Hematopoietic multipotent progenitor cell (in vitro differentiated cells): ENCODE measurements at regions not wholly inside any gene's neighbourhood (a gene's known extent, or its start where the extent isn't known, plus 50 kb on each side); places are given as distances from the start of the nearest gene placed in this dataset.
A peak's percentile ranks its signal among the peaks of the same experiment; 100 is the strongest.

Experiments
- DNase-seq, 3 donors: peaks; one replicate each; pipeline ENCODE4 v3.0.0-alpha.2; 2011 to 2015; ENCODE audit warnings: low read depth in 2 of 3, low spot score in 2 of 3

DNA sequence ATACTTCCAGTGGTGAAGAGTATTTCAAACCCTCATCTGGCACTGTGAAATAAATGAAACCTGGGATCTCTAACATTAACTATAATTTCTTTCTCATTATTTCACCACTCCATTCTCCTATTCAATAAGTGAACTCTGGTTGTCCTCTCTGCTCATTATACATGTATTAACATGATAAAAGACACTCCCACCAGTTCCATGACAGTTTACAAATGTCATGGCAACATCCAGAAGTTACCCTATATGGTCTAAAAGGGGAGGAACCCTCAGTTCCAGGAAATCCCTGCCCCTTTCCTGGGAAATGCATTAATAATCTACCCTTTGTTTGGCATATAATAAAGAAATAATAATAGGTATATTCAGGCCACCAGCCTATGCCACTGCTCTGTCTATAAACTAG, 62.7 kb upstream of the BRINP3 start:
- no peak for DNase-seq

DNA sequence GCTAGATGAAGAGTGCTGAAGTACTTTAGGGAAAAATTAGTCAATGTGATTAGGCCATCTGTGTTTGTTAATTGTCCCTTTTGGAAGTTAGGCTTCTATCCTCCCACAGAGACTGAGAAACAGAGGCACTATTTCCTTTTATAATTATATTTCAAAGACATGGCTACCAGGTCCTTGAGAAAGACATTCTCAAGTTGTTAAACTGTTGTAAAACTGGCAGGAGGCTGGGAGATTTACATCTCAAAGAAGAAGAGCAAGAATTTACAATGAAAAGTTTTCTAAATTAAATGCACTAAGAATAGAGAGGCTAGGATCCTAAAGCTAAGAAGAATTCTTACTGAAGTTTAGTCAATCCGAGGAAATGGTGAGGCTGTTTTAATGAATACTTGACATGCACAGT, 74.0 kb upstream of the BRINP3 start:
- no peak for DNase-seq

DNA sequence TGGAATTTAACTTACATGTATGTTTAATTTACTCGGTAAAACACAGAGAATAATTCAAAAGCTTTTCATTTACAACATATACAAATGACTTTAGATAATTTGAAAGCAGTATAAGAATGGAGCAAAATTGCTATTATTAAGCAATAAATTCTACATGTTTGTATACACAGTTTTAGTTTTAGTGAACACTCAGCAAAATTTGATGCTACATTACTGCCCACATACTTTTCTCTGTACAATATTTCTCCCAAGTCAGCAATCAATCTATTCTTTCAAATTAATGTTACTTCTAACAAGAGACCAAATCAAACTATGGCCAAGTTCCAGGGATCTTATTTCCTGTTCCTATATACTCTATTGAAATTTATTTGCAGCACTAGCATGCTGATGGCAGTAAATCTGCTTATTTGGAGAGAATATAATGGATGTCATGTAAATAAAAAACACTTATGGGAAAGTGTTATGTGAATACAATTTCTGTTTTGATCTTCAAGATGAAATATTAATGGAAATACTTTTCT, 82.6 kb upstream of the BRINP3 start:
- no peak for DNase-seq

DNA sequence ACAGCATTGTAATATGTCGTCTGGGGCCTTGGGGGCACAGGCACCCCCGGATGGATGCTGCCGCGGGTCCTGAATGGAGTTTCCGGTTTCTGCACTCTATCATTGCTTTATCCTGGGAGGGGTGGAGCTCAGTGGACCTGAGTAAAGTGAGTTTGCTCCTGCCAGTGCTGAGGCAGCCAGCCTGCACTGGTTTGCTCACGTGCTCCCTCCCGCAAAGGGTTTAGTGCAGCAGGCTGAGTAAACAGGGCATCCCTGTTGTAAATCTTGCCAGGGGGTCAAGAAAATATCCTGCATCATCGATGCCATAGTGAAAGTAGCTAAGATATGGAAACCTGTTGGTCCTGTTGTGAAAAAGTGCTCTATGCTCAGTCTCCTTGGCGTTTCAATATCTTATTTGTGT, 85.6 kb upstream of the BRINP3 start:
- no peak for DNase-seq

DNA sequence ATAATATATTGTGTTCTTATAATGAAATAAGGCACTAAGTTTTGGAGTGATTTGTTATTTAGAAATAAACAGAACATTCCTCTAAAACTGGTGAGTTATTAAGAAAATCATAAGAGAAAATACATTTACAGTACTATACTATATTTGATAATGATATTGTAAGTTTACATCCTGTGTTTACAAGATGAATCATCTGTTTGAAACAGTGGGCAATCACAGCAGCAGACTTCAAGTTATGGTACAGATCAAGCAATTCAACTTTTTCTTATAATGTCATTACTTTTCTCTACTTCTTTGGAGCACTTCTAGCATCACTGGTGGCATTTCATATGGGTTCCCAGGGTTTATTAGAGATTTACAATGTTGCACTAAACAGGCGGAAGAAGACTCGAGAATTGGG, 86.5 kb upstream of the BRINP3 start:
- no peak for DNase-seq

DNA sequence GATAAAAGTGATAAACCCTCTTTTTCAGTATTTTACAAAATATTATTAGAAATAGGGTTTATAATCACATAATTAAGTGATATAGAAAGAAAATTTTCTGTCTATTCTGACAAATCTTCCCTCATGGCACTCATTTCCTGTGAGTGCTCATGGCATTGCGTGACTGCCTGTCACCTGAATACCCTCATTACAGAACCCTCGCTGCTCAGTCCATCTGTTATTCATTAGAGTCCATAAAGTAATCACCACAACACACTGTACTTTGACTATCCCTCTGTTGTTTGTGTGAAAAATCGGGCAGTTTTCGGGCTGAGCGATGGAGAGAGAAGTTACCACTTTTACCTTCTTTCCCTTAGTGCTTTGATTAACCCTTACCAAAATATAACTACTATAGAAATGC, 100.4 kb upstream of the BRINP3 start:
- no peak for DNase-seq

DNA sequence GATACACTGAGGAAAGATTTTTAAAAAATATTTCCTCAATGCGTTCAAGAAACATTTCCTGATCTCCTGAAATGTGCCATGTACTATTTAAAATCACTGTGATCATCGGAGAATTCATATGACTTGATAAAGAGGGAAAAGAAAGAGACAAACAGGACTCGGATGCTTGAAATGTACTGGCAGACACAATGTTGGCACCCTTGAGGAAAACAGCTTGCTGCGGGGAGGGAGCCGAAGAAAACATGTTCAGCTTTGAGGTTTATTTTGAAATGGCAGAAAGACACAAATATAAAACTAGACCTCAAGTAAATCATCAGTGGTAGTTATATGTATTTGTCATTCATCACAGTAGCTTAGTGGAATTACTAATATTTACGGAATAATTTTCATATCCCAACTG, 100.9 kb upstream of the BRINP3 start:
- no peak for DNase-seq

DNA sequence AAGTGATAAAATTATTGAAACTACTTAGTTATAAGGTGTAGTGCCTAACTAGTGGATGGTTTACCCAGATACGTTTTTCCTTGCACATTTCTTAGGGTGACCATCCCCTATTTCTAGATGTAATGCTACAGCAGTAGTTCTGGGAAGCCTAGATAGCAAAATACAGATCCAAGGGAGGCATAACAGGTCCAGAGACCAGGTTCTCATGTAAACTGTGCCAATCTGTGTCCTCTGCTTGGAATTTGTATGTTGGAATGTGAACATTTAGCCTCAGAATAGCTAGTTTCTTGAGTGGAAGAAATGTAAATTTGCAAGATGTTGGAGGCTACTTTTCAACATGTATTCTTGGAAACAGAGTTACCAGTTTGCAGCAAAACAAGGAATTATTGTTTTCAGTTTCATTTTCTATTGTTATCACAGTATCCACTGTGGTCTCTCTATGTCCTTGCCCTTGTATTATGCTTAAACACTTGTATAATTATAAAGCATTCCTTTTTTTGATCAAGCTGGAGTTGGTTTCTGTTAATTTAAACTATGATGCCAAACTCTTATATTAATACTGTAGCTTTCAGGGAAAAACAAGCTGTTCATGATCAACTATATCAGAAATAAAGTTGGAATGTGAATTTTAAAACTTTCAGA, 102.0 kb upstream of the BRINP3 start:
- DNase-seq, result peak in 1 of 3 donors; percentile 8

DNA sequence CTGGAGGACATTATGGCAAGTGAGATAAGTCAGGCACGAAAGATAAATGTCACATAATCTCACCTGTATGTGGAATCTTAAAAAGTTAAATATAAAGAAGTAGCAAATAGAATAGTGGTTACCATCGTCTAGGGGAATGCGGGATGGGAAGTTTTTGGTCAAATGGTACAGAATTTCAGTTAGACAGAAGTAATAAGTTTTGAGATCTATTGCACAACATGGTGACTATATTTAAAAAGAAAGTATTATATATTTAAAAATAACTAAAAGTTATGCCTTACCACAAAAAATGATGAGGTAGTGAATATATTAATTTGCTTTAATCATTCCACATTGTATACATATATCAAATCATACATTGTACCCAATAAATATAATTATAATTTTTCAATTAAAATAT, 106.2 kb upstream of the BRINP3 start:
- DNase-seq, result no peak

DNA sequence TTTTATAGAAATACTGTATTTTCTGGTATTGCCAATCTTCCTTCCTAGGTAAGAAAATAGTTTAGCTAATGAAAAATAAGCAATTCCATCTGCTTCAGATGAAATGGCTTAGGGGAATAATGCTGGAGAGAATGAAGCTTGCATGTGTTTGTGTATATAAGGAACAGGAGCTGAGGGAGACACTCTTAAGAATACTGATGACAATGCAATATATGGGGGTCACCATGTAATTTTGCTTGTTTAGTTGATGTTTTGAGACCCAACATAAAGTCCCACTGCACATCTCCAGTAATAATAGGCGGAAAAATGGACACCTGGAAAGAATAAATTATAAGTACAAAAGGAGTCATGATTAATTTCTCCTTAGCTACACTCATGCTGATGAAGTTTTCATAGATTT, 110.8 kb upstream of the BRINP3 start:
- no peak for DNase-seq

DNA sequence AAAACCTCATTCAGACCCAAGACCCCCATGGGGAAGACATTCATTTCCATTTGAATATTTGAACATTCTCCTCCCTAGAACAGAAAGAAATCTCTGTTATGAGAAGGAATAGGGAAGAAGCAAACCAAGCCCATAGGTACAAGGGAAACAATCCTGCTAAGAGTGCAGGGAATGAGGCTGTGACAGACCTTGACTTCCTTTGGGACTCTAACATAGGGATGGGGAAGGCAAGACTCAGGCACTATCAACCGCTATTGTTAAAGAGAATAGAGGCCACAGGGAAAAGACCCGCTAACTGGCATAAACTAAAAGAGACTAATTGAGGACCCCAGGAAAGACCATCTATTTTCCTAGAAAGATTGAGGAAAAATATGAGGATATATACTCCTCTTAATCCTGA, 117.8 kb upstream of the BRINP3 start:
- no peak for DNase-seq

DNA sequence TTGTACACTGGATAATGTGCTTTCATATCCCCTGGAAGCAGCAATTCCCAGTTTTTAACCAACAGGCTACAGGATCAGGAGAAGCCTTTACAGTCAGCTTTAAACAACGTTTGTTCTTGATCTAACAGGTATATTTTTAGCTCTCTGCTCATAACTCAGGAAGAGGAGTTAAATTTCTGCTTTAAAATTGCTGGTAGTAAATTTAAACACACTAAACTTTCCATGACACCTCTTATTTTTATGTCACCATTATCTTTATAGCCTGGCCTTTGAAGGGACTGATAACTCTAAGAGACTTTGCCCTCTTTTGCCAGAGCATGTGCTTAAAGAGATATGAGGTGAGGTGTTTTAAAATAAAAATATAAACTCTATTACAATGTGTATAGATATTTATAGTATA, 119.6 kb upstream of the BRINP3 start:
- DNase-seq, result no peak

DNA sequence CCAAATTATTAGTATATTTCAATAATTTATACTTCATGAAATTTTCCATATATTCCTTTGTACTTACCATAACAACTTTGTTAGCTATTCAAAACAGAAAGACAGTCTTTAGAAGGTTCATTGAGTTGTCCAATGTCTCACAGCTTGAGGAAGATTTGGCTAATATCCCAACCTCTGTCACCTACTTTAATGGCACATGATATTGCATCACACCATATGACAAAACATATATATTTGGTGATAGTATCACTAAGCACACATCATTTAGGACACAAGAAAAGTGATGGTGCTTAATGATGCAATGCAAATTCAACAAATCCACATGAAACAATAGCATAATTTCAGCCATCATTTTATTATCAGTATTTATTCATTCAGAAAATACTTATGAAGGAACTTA, 122.0 kb upstream of the BRINP3 start:
- no peak for DNase-seq

DNA sequence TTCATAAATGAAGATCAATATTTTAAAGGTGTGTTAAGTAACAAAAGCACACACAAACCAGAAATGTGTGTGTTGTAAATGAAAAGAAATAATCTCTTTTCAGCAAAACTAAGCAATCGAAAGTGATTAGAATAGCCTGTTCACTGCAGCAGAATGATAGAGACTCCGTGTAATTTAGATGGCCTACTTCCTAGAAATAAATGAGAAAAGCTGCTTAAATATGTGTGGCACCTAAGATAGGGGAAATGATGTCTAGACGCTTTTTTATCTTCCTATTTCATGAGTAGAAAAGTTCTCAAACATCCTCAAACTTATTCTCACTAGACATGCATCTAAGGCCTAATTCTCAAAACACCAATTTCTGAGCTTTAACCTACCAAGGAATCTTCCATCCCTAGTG, 124.7 kb upstream of the BRINP3 start:
- DNase-seq, result no peak

DNA sequence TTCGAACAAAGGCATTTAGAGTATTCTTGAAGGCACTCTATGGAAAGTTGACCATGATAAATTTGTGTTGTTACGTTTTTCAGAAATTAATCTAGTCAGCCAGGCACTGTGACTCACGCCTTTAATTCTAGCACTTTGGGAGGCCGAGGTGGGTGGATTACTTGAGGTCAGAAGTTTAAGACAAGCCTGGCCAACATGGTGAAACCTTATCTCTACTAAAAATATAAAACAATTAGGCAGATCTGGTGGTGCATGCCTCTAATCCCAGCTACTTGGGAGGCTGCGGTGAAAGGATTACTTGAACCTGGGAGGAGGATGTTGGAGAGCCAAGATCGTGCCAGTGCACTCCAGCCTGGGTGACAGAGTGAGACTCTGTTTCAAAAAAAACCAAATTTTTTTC, 130.6 kb upstream of the BRINP3 start:
- no peak for DNase-seq

DNA sequence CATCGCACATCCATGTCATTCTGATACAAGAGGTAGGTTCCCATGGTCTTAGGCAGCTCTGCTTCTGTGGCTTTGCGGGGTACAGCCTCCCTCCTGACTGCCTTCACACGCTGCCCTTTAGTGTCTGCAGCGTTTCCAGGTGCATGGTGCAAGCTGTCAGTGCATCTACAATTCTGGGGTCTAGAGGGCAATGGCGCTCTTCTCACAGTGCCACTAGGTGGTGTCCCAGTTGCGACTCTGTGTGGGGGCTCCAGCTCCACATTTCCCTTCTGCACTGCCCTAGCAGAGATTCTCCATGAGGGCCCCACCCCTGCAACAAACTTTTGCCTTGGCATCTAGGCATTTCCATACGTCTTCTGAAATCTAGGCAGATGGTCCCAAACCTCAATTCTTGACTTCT, 138.2 kb upstream of the BRINP3 start:
- DNase-seq, result no peak

DNA sequence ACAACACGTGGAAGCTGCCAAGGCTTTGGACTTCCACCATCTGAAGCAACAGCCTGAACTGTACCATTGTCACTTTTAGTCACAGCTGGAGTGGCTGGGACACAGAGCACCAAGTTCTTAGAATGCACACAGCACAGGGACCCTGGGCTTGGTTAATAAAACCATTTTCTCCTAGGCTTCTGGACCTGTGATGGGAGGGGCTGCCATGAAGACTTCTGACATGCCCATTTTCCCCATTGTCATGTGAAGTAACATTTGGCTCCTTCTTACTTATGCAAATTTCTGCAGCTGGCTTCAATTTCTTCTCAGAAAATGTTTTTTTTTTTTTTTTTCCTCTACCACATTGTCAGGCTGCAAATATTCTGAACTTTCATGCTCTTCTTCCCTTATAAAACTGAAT, 138.6 kb upstream of the BRINP3 start:
- DNase-seq, result no peak

DNA sequence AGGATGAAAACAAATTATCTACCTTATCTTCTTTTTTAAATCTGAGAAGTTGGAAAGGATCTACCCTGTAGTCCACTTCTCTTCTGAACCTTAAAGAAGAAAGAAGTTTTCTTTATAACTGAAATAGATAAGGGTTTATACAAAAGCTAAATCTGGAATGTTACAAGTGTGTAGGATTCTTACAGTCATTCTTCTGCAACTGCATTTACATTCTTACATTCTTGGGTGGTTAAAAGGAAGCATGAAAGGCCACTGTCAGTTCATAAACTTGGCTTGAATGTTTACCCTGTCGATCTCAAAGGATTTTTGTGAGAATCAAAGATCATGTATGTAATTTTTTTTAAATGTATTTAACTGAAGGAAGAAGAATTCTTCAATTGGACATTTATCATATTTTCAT, 142.1 kb upstream of the BRINP3 start:
- no peak for DNase-seq

DNA sequence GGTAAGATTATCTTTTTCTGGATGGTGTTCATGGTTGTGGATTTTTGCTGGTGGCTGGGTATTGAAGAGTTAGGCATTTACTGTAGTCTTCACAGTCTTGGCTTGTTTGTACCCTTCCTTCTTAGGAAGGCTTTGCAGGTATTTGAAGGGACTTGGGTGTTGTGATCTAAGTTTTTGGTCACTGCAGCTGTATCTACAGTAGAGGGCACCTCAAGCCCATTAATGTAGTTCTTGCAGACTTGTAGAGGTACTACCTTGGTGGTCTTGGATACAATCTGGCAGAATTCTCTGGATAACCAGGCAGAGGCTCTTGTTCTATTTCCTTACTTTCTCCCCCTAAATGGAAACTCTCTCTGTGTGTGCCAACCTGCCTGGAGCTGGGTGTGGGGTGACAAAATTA, 155.8 kb upstream of the BRINP3 start:
- no peak for DNase-seq

DNA sequence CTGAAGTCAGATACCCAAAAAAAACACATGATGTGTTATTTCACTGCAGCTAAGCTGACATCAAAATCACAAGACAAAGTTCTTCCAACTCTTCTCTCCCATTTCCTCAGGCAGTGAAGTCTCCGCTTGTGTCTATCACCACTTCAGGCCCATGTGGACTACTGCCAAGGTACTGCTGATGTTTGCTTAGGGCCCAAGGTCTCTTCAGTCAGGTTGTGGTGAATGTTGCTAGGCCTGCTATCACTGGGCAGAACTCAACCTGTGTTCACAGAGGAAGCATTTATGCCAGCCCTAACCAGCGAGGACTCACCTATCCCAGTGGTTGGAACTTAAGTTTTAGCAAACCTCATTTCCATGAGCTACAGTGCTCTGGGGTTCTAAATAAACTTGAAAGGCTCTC, 156.5 kb upstream of the BRINP3 start:
- DNase-seq, result no peak

DNA sequence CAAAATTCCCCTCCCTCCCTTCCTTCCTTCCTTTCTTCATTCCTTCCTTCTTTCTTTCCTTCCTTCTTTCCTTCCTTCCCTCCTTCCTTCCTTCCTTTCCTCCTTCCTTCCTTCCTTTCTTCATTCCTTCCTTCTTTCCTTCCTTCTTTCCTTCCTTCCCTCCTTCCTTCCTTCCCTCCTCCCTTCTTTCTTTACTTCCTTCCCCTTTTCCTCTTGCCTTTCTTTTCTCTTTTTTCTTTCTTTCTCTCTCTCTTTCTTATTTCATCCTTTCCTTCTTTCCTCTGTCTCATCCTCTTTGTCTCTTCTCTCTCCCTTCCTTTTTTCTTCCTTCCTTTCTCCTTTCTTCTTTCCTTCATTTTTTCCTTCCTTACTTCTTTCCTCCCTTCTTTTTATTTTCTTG, 171.9 kb upstream of the BRINP3 start:
- DNase-seq, result no peak

DNA sequence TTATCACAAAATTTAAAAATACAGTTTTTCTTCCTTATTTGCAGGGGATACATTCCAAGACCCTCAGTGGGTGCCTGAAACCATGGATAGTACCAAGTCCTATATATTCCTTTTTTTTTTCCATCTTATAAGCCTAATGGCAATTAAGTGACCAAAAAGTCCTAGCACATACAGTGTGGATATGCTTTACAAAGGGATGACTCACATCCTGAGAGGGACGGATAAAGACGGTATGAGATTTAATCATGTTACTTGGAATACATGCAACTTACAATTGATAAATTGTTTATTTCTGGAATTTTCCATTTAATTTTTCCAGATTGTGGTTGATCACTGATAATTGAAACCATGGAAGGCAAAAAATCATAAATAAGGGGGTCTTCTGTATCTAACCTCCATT, 181.2 kb upstream of the BRINP3 start:
- no peak for DNase-seq

DNA sequence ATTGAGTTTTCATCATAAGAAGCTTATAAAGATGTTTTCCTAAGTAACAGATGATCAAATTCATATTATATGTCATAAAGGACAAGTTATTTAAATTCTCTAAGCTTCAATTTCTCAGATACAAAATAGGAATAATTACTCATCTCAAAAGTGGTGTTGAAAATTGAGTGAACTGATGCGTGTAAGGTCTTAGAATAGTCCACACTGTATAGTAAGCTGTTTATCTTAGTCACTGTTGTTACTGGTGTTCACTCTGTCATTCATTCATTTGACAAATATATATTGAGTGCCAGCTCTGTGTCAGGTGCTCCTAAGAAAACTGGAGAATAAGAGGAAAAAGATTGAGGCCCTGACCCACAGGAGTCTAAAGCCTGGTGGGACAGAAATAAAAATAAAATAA, 186.3 kb upstream of the BRINP3 start:
- DNase-seq, result no peak
